ENCODE measurements at regions not wholly inside any gene's neighbourhood (a gene's known extent, or its start where the extent isn't known, plus 50 kb on each side); places are given as distances from the start of the nearest gene placed in this dataset.

DNA sequence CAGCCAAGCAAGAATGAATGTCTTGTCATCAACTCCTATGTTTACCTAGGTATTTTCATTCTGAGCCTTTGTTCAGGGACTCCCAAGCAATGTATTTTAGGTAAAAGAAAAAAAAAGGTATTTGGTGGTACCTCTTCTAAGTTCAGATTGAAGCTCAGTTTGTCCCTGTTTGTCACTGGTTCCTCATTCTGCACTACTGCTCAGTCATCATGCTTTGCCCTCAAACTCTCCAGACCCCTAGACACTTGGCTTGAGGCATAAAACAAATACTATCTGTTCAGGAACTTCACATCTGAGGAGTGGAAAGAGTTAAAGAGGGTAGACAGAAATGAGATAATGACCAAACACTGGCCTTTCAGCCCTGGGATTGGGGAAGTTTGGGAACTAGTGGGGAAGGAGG is 163.6 kb upstream of the HNRNPA3 start:
- Histone ChIP-seq H2AFZ (ENCODE audit: low read length) (no peak overlapping the region), H3K9me3 (ENCODE audit: low read length) (no peaks in the 10 kb centered on the region), H3K79me2 (ENCODE audit: insufficient read depth, low read length) (no peaks in the 10 kb centered on the region), H3K36me3 (replicated peaks in 1 of 2; ENCODE audit: control insufficient read depth in 1 of 2, insufficient read depth in 2 of 2, low read length in 2 of 2) (no peaks in the 10 kb centered on the region), H3K4me2 (ENCODE audit: low read depth, low read length) (no peak overlapping the region), H3K4me3 (replicated peaks in 1 of 3; ENCODE audit: insufficient read depth in 1 of 3, low read depth in 2 of 3, low read length in 3 of 3) (no peak overlapping the region), H3K4me1 (ENCODE audit: insufficient read depth, low read length) (no peaks in the 10 kb centered on the region), H4K20me1 (ENCODE audit: insufficient read depth, low read length) (no peaks in the 10 kb centered on the region), H3K9ac (ENCODE audit: insufficient read depth, low read depth, low read length) (no peak overlapping the region), H3K27ac (ENCODE audit: extremely low read length, insufficient read depth, low read length) (no peak overlapping the region), H3K27me3 (ENCODE audit: control insufficient read depth in 1 of 2, insufficient read depth in 2 of 2, low read length in 2 of 2) (peaks cover 0 to 13% of the 10 kb centered on the region in 2 experiments; a peak in 3 of 5 replicates)
- DNase-seq (ENCODE audit: low spot score), result no peak
- ChIA-PET CTCF (ENCODE audit: low intra/inter-chr PET ratio, low total read pairs) (no interaction called here), POLR2A (no interaction called here)
- ATAC-seq, result no peak
- no peak for FAIRE-seq
- intact Hi-C loops (cut with micrococcal nuclease; ENCODE audit: unreplicated experiment) (no loop called here), in situ Hi-C loops (cut with HindIII; ENCODE audit: extremely low pct_ligation_motif_present, low pct_unique_long_range_greater_than_20kb) (no loop called here)
- TF ChIP-seq HNRNPLL (IDR thresholded peaks at IDR 0.05; ENCODE audit: low read depth, low read length, poor library complexity, severe bottlenecking) (no peak), MXD4 (CRISPR knock-in tag; IDR thresholded peaks at IDR 0.05) (no peak), CHD2 (IDR thresholded peaks at IDR 0.05; ENCODE audit: low read depth, low read length) (no peak), ZNF12 (CRISPR knock-in tag; IDR thresholded peaks at IDR 0.05) (no peak), NR2F1 (CRISPR knock-in tag; IDR thresholded peaks at IDR 0.05) (no peak), ZFP82 (CRISPR knock-in tag; IDR thresholded peaks at IDR 0.05; ENCODE audit: borderline replicate concordance) (no peak)
- BruUV-seq (replicated peaks), result no TSS peak

DNA sequence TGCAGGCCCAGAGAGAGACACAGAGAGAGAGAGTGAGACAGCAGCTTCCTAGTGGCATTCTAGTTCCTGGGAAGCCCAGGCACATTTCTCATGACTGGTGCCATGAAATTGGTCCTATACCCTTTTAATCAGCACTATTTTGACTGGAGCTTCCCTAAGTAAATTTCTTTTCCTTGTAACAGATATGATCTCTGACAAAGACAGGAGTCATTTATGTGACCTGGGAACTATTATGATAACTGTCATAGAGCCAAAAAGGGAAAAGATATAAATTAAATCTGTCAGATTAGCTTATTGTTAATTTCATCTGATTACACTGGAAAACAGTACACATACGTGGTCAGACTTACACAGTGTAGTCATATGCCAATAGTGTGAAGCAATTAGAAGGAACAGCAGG is 161.3 kb upstream of the HNRNPA3 start:
- no peaks in the 10 kb centered on the region for H3K4me1 ChIP-seq (ENCODE audit: insufficient read depth, low read length)
- no peak overlapping the region for H3K27ac ChIP-seq (ENCODE audit: extremely low read length, insufficient read depth, low read length)
- no TSS peak for BruUV-seq (replicated peaks)
- WGBS (ENCODE audit: low lambda C conversion rate), result 0% methylated on average over 1 of the region's 1 CpG
- H3K27me3 ChIP-seq (ENCODE audit: control insufficient read depth in 1 of 2, insufficient read depth in 2 of 2, low read length in 2 of 2), result peaks cover 0 to 10% of the 10 kb centered on the region in 2 experiments; a peak in 2 of 5 replicates
- intact Hi-C loops (cut with micrococcal nuclease; ENCODE audit: unreplicated experiment), result no loop called here
- ChIA-PET CTCF (ENCODE audit: low intra/inter-chr PET ratio, low total read pairs) (no interaction called here), POLR2A (no interaction called here)
- H3K9ac ChIP-seq (ENCODE audit: insufficient read depth, low read depth, low read length), result no peak overlapping the region
- no peak overlapping the region for H3K4me2 ChIP-seq (ENCODE audit: low read depth, low read length)
- no peak overlapping the region for H3K4me3 ChIP-seq (replicated peaks in 1 of 3; ENCODE audit: insufficient read depth in 1 of 3, low read depth in 2 of 3, low read length in 3 of 3)
- no peaks in the 10 kb centered on the region for H4K20me1 ChIP-seq (ENCODE audit: insufficient read depth, low read length)
- DNase-seq (ENCODE audit: low spot score), result no peak
- H2AFZ ChIP-seq (ENCODE audit: low read length), result no peak overlapping the region
- no peaks in the 10 kb centered on the region for H3K79me2 ChIP-seq (ENCODE audit: insufficient read depth, low read length)
- ATAC-seq, result no peak
- in situ Hi-C loops (cut with HindIII; ENCODE audit: extremely low pct_ligation_motif_present, low pct_unique_long_range_greater_than_20kb), result no loop called here
- H3K9me3 ChIP-seq (ENCODE audit: low read length), result no peaks in the 10 kb centered on the region
- no peak for FAIRE-seq
- no peaks in the 10 kb centered on the region for H3K36me3 ChIP-seq (replicated peaks in 1 of 2; ENCODE audit: control insufficient read depth in 1 of 2, insufficient read depth in 2 of 2, low read length in 2 of 2)
- no peak for TF ChIP-seq EP300 (IDR thresholded peaks at IDR 0.05; ENCODE audit: low read depth in 2 of 2, low read length in 2 of 2)
- TF ChIP-seq EP300 (CRISPR knock-in tag; IDR thresholded peaks at IDR 0.05; ENCODE audit: borderline replicate concordance), result no peak
- no peak for TF ChIP-seq PHF20 (CRISPR knock-in tag; IDR thresholded peaks at IDR 0.05)
- no peak for TF ChIP-seq ZNF460 (CRISPR knock-in tag; IDR thresholded peaks at IDR 0.05; ENCODE audit: borderline replicate concordance)
- TF ChIP-seq, protein P1, sequence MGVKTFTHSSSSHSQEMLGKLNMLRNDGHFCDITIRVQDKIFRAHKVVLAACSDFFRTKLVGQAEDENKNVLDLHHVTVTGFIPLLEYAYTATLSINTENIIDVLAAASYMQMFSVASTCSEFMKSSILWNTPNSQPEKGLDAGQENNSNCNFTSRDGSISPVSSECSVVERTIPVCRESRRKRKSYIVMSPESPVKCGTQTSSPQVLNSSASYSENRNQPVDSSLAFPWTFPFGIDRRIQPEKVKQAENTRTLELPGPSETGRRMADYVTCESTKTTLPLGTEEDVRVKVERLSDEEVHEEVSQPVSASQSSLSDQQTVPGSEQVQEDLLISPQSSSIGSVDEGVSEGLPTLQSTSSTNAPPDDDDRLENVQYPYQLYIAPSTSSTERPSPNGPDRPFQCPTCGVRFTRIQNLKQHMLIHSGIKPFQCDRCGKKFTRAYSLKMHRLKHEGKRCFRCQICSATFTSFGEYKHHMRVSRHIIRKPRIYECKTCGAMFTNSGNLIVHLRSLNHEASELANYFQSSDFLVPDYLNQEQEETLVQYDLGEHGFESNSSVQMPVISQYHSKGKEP (CRISPR knock-in tag; IDR thresholded peaks at IDR 0.05), result no peak
- TF ChIP-seq, protein P2, sequence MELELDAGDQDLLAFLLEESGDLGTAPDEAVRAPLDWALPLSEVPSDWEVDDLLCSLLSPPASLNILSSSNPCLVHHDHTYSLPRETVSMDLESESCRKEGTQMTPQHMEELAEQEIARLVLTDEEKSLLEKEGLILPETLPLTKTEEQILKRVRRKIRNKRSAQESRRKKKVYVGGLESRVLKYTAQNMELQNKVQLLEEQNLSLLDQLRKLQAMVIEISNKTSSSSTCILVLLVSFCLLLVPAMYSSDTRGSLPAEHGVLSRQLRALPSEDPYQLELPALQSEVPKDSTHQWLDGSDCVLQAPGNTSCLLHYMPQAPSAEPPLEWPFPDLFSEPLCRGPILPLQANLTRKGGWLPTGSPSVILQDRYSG (CRISPR knock-in tag; IDR thresholded peaks at IDR 0.05), result no peak
- TF ChIP-seq ZNF350 (CRISPR knock-in tag; IDR thresholded peaks at IDR 0.05; ENCODE audit: borderline replicate concordance, low read depth), result no peak
- no peak for TF ChIP-seq U2AF2 (IDR thresholded peaks at IDR 0.05; ENCODE audit: low read depth, low read length)
- TF ChIP-seq CREM (IDR thresholded peaks at IDR 0.05), result no peak
- TF ChIP-seq CREM (CRISPR knock-in tag; IDR thresholded peaks at IDR 0.05), result no peak
- TF ChIP-seq ZNF644 (CRISPR knock-in tag; IDR thresholded peaks at IDR 0.05; ENCODE audit: low read depth), result no peak
- no peak for TF ChIP-seq ZNF326 (CRISPR knock-in tag; IDR thresholded peaks at IDR 0.05; ENCODE audit: borderline replicate concordance)
- TF ChIP-seq, protein P3, sequence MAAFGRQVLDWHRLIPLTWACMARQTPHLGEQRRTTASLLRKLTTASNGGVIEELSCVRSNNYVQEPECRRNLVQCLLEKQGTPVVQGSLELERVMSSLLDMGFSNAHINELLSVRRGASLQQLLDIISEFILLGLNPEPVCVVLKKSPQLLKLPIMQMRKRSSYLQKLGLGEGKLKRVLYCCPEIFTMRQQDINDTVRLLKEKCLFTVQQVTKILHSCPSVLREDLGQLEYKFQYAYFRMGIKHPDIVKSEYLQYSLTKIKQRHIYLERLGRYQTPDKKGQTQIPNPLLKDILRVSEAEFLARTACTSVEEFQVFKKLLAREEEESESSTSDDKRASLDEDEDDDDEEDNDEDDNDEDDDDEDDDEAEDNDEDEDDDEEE (CRISPR knock-in tag; IDR thresholded peaks at IDR 0.05), result no peak

Data from HepG2 (cell line).